ENCODE measurements at regions not wholly inside any gene's neighbourhood (a gene's known extent, or its start where the extent isn't known, plus 50 kb on each side); places are given as distances from the start of the nearest gene placed in this dataset.

- no peak overlapping the region for H2AK9ac ChIP-seq (replicated peaks; ENCODE audit: low read depth, low read length, poor library complexity)
- no peaks in the 10 kb centered on the region for H3K79me1 ChIP-seq (ENCODE audit: low read depth in 1 of 2, low read length in 2 of 2)
- BruUV-seq (replicated peaks): no TSS peak
- no peak overlapping the region for H3K4ac ChIP-seq (ENCODE audit: low read depth, low read length)
- H4K5ac ChIP-seq (ENCODE audit: low read depth, low read length): no peak overlapping the region
- H3K27me3 ChIP-seq (ENCODE audit: control insufficient read depth, insufficient read depth, low read length): no peaks in the 10 kb centered on the region
- no peak overlapping the region for H3K18ac ChIP-seq (ENCODE audit: low read depth, low read length)
- H3K9me1 ChIP-seq (ENCODE audit: insufficient read depth, low read length): no peaks in the 10 kb centered on the region
- TF ChIP-seq CHD1 (IDR thresholded peaks at IDR 0.05; ENCODE audit: low read depth, low read length): no peak
- no peak for TF ChIP-seq MAFK (IDR thresholded peaks at IDR 0.05; ENCODE audit: low read depth, low read length)
- no peak for TF ChIP-seq ELK1 (IDR thresholded peaks at IDR 0.05; ENCODE audit: borderline replicate concordance, low read depth, low read length)
- no peak for TF ChIP-seq USF2 (IDR thresholded peaks at IDR 0.05; ENCODE audit: low read depth, low read length)
- no peak for TF ChIP-seq BHLHE40 (IDR thresholded peaks at IDR 0.05; ENCODE audit: low read depth, low read length)
- no peak for TF ChIP-seq SMC3 (IDR thresholded peaks at IDR 0.05; ENCODE audit: low read depth, low read length)
- no peak for TF ChIP-seq CEBPB (IDR thresholded peaks at IDR 0.05; ENCODE audit: low read depth, low read length)
- no peak overlapping the region for H2BK5ac ChIP-seq (ENCODE audit: low read depth, low read length, poor library complexity, severe bottlenecking)
- H2BK15ac ChIP-seq (ENCODE audit: low read depth, low read length): no peak overlapping the region
- H3K4me3 ChIP-seq (ENCODE audit: insufficient read depth, low read depth, low read length): no peak overlapping the region
- H3K9me3 ChIP-seq (ENCODE audit: control insufficient read depth, insufficient read depth, low read length): no peaks in the 10 kb centered on the region
- H2BK120ac ChIP-seq (ENCODE audit: low read depth, low read length): no peak overlapping the region
- intact Hi-C loops (cut with micrococcal nuclease) (no loop called here), in situ Hi-C loops (cut with MboI; ENCODE audit: low sequenced_read_pairs) (no loop called here), dilution Hi-C loops (cut with HindIII; ENCODE audit: low sequenced_read_pairs, unreplicated experiment) (no loop called here)
- 100% methylated on average over 1 of the region's 4 CpGs; no CpG with 5 or more reads in 1 of the 2 experiments for WGBS, 2 experiments (ENCODE audit: extremely low coverage in 2 of 2, insufficient read length in 1 of 2)
- no peak overlapping the region for H3K14ac ChIP-seq (replicated peaks; ENCODE audit: low read depth, low read length)
- no peak overlapping the region for H3K4me2 ChIP-seq (ENCODE audit: low read depth, low read length)
- H3K36me3 ChIP-seq (ENCODE audit: control insufficient read depth, insufficient read depth, low read length): no peaks in the 10 kb centered on the region
- H4K8ac ChIP-seq (ENCODE audit: low read depth in 2 of 2, low read length in 2 of 2): no peak overlapping the region
- no peaks in the 10 kb centered on the region for H4K20me1 ChIP-seq (ENCODE audit: insufficient read depth, low read length)
- H4K91ac ChIP-seq (ENCODE audit: insufficient read depth, low read depth, low read length): no peak overlapping the region
- H3K27ac ChIP-seq (ENCODE audit: insufficient read depth, low read length): no peak overlapping the region
- H2AK5ac ChIP-seq (ENCODE audit: low read depth, low read length): no peak overlapping the region
- no peak overlapping the region for H2BK20ac ChIP-seq (ENCODE audit: low read depth, low read length)
- H3K9ac ChIP-seq (ENCODE audit: low read depth, low read length): no peak overlapping the region
- no peak overlapping the region for H3K23ac ChIP-seq (ENCODE audit: low read depth, low read length)
- H3K4me1 ChIP-seq (ENCODE audit: control insufficient read depth, insufficient read depth, low read length): no peaks in the 10 kb centered on the region
- POLR2A ChIA-PET (ENCODE audit: unreplicated experiment): no interaction called here
- no peak overlapping the region for H3K56ac ChIP-seq (ENCODE audit: extremely low read depth, insufficient read depth, low read length)
- CTCF ChIA-PET: no interaction called here
- H2AFZ ChIP-seq (replicated peaks; ENCODE audit: low read length, poor library complexity): no peak overlapping the region
- ATAC-seq (ENCODE audit: low read depth) (no peak), DNase-seq (no peak)
Measured at GRCh38 chr18:27616324-27616723, 431.2 kb upstream of the CHST9 start.
